SK-N-MC (cell line): ENCODE measurements at regions not wholly inside any gene's neighbourhood (a gene's known extent, or its start where the extent isn't known, plus 50 kb on each side); places are given as distances from the start of the nearest gene placed in this dataset.

Source experiments
- DNase-seq: peaks from one replicate; pipeline ENCODE4 v3.0.0-alpha.2; 2011; ENCODE audit warnings: low read depth, low spot score
- H3K27ac ChIP-seq: fragments of 200-600 bp; sonication (generic); 2 replicates; pipeline ENCODE4 v1.5.1; 2016; ENCODE audit warnings: mixed run types
- H3K36me3 ChIP-seq: fragments of 200-600 bp; sonication (generic); 2 replicates; pipeline ENCODE4 v1.6.1; 2017; ENCODE audit warnings: antibody characterized with exemption, low read length, mixed read lengths; ENCODE audit not compliant: insufficient read depth
- H3K4me3 ChIP-seq: fragments of 200-600 bp; sonication (generic); 2 replicates; pipeline ENCODE4 v1.5.1; 2016
- H3K9ac ChIP-seq: fragments of 200-600 bp; sonication (generic); 2 replicates; pipeline ENCODE4 v1.8.0; 2017; ENCODE audit warnings: mixed run types, mixed read lengths; ENCODE audit not compliant: insufficient read length
- H3K9me3 ChIP-seq: fragments of 200-600 bp; sonication (generic); 2 replicates; pipeline ENCODE4 v1.6.1; 2017; ENCODE audit warnings: low read depth, mild to moderate bottlenecking, antibody characterized with exemption, low read length, moderate library complexity, mixed read lengths
- EZH2 ChIP-seq: fragments of 200-600 bp; sonication (generic); IDR thresholded peaks from one replicate; pipeline ENCODE4 v1.6.1; 2017; ENCODE audit warnings: antibody characterized with exemption
- FOXP2 ChIP-seq: optimal IDR thresholded peaks from 2 replicates; pipeline ENCODE3; 2011; ENCODE audit warnings: mild to moderate bottlenecking, moderate library complexity; ENCODE audit not compliant: insufficient read depth; ENCODE audit errors: extremely low read length, control extremely low read depth
- POLR2AphosphoS5 ChIP-seq: IDR thresholded peaks from 2 replicates; pipeline ENCODE4 v1.6.1; 2012; ENCODE audit warnings: mild to moderate bottlenecking, low read depth, low read length, borderline replicate concordance

GRCh38 chr2:54374591-54375364, 81.3 kb upstream of the SPTBN1 start:
- no peak overlapping the region for H3K9ac ChIP-seq
- no peak overlapping the region for H3K4me3 ChIP-seq
- H3K36me3 ChIP-seq = no peaks in the 10 kb centered on the region
- H3K27ac ChIP-seq = no peak overlapping the region
- no peaks in the 10 kb centered on the region for H3K9me3 ChIP-seq
- no peak for DNase-seq
- no peak for TF ChIP-seq POLR2AphosphoS5
- TF ChIP-seq FOXP2 = no peak
- TF ChIP-seq EZH2 = no peak

DNA sequence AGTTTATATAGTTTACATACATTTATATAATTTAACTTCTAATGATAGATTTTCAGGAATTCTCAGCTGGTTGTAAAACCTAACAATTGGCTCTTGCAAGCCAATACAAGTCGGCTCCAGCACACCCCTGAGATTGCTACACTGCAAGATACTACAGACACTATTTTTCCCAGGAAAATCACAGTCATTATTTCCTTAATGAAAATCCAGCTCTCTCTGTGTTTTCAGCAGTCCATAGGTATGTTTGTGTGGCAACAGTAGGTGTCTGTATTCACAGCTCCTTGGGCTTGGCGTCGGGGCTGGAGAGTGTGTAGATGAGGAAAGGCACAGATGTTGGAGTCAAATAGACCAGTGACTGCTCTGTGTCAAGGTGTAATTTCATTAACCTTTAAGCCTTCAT, 78.7 kb upstream of the SPTBN1 start:
- no peak for TF ChIP-seq FOXP2
- TF ChIP-seq EZH2 = no peak
- no peak for TF ChIP-seq POLR2AphosphoS5
- DNase-seq = no peak
- Histone ChIP-seq H3K27ac (no peak overlapping the region), H3K9me3 (no peaks in the 10 kb centered on the region), H3K36me3 (no peaks in the 10 kb centered on the region), H3K4me3 (no peak overlapping the region), H3K9ac (no peak overlapping the region)

GRCh38 chr2:54377901-54378493, 78.1 kb upstream of the SPTBN1 start:
- H3K36me3 ChIP-seq = no peaks in the 10 kb centered on the region
- H3K9me3 ChIP-seq = no peaks in the 10 kb centered on the region
- TF ChIP-seq POLR2AphosphoS5 (no peak), EZH2 (no peak), FOXP2 (no peak)
- no peak for DNase-seq
- no peak overlapping the region for H3K9ac ChIP-seq
- no peak overlapping the region for H3K27ac ChIP-seq
- no peak overlapping the region for H3K4me3 ChIP-seq

- Histone ChIP-seq H3K36me3 (no peaks in the 10 kb centered on the region), H3K9ac (no peak overlapping the region), H3K9me3 (no peaks in the 10 kb centered on the region), H3K27ac (no peak overlapping the region), H3K4me3 (no peak overlapping the region)
- no peak for DNase-seq
- TF ChIP-seq EZH2 = no peak
- TF ChIP-seq FOXP2 = no peak
- TF ChIP-seq POLR2AphosphoS5 = no peak
Measured at GRCh38 chr2:54380670-54381069, 75.5 kb upstream of the SPTBN1 start.

GRCh38 chr2:54381293-54381692, 74.8 kb upstream of the SPTBN1 start:
- no peaks in the 10 kb centered on the region for H3K9me3 ChIP-seq

GRCh38 chr2:54382601-54383000, 73.5 kb upstream of the SPTBN1 start:
- Histone ChIP-seq H3K9ac (no peak overlapping the region), H3K9me3 (no peaks in the 10 kb centered on the region), H3K27ac (no peak overlapping the region), H3K4me3 (no peak overlapping the region), H3K36me3 (no peaks in the 10 kb centered on the region)
- TF ChIP-seq POLR2AphosphoS5 (no peak), FOXP2 (no peak), EZH2 (no peak)
- DNase-seq = no peak

More at GRCh38 chr2:54381293-54381692, 74.8 kb upstream of the SPTBN1 start:
- H3K4me3 ChIP-seq = no peak overlapping the region
- TF ChIP-seq POLR2AphosphoS5 (no peak), FOXP2 (no peak), EZH2 (no peak)
- H3K9ac ChIP-seq = no peak overlapping the region
- no peak for DNase-seq
- H3K27ac ChIP-seq = no peak overlapping the region
- no peaks in the 10 kb centered on the region for H3K36me3 ChIP-seq

DNA sequence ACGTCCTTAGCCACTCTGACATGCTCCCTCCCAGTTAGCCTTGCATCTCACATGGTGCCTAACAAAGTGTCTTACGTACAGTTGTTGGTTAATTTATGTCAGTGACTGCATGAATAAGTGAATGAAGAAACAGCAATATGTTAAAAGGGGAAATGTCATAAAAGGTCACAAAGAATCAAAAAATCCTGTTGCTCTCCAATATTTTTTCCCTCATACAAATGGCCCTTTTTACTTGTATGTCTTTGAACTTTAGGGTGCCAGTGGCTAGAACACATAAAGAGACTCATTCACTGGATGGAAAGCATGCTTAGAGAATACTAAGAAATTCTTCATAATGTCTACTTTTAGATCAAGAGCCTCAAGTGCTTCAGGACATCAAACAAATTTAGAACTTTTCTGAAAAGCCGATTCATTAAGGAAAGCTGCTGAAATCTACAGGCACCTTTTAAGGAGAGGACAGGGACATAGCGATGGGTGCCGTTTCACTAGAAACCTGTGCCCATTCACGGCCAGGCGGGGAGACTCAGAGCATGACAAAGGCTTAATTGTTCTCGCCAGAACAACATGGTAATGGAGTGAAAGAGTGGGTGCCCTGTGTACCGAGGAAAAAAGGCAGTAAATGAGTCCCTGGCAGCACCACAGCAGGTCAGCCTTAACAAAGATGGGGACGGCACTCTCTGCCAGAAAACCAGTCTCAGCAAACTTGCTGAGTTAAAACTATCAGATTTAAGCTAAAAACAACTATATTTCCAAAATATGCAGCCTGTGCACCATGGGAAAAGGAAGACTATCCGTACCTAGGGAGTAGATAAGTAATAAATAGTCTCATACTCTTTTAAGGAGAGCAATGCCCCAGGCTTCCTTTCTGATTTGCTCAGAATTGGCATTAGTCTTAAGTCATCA, 71.6 kb upstream of the SPTBN1 start:
- no peak for DNase-seq
- H3K27ac ChIP-seq = no peak overlapping the region
- no peak overlapping the region for H3K4me3 ChIP-seq
- no peak for TF ChIP-seq EZH2
- TF ChIP-seq FOXP2 = no peak
- no peak for TF ChIP-seq POLR2AphosphoS5
- H3K9ac ChIP-seq = no peak overlapping the region
- no peaks in the 10 kb centered on the region for H3K9me3 ChIP-seq
- H3K36me3 ChIP-seq = no peaks in the 10 kb centered on the region

GRCh38 chr2:54385271-54385670, 70.9 kb upstream of the SPTBN1 start:
- Histone ChIP-seq H3K36me3 (no peaks in the 10 kb centered on the region), H3K4me3 (no peak overlapping the region), H3K9ac (no peak overlapping the region), H3K27ac (no peak overlapping the region), H3K9me3 (no peaks in the 10 kb centered on the region)
- no peak for DNase-seq
- TF ChIP-seq POLR2AphosphoS5 = no peak
- TF ChIP-seq FOXP2 = no peak
- TF ChIP-seq EZH2 = no peak
